A549 (cell line): ENCODE measurements at regions not wholly inside any gene's neighbourhood (a gene's known extent, or its start where the extent isn't known, plus 50 kb on each side); places are given as distances from the start of the nearest gene placed in this dataset.

ENCODE experiments used
- ATAC-seq, 2 experiments: fragments of 200-7000 bp in 1 of 2; fragments of >200 bp in 1 of 2; cut with Nextera tagmentation in 1 of 2; cut with Tn5 transposase in 1 of 2; 3 replicates each; pipeline versions ENCODE4 v1.8.0 to v1.9.1; 2018 to 2020; ENCODE audit warnings: mild to moderate bottlenecking in 1 of 2, moderate library complexity in 1 of 2
- CTCF ChIA-PET: fragments of 300-600 bp; sonication (Branson Sonifier 250); formaldehyde crosslinking; extraction: SDS; loops from one replicate; lab custom pipeline; 2021; ENCODE audit warnings: antibody characterized with exemption, inconsistent platforms; lab: Yijun Ruan, JAX
- POLR2A ChIA-PET: fragments of 350-600 bp; formaldehyde crosslinking; extraction: SDS; loops from one replicate; lab custom pipeline; 2021; ENCODE audit warnings: antibody characterized with exemption, inconsistent platforms; lab: Yijun Ruan, JAX
- DNase-seq, 2 experiments: peaks; one replicate each; pipeline versions ENCODE4 v3.0.0 to v3.0.0-alpha.2; 2011 to 2016; ENCODE audit warnings: low read depth in 1 of 2, low spot score in 1 of 2
- FAIRE-seq: peaks from 2 replicates; lab custom pipeline; 2011; peaks lifted over from hg19 to GRCh38; lab: Jason Lieb, UNC
- H3K27ac ChIP-seq, 2 experiments: fragments of >200 bp; sonication (Bioruptor Twin); formaldehyde crosslinking; 3 replicates each; pipeline ENCODE4 v1.5.1; 2016 to 2017
- H3K4me1 ChIP-seq: fragments of >200 bp; sonication (Bioruptor Twin); formaldehyde crosslinking; 3 replicates; pipeline ENCODE4 v1.6.1; 2016
- H3K4me2 ChIP-seq: fragments of >200 bp; sonication (Bioruptor Twin); formaldehyde crosslinking; 3 replicates; pipeline ENCODE4 v1.6.1; 2016
- H3K4me3 ChIP-seq: fragments of >200 bp; sonication (Bioruptor Twin); formaldehyde crosslinking; 3 replicates; pipeline ENCODE4 v1.5.1; 2016
- H3K9me3 ChIP-seq: fragments of >200 bp; sonication (Bioruptor Twin); formaldehyde crosslinking; 3 replicates; pipeline ENCODE4 v1.6.1; 2016
- BHLHE40 ChIP-seq: IDR thresholded peaks from 2 replicates; pipeline ENCODE4 v1.6.1; 2012; ENCODE audit warnings: low read depth, low read length, inconsistent platforms
- CBX8 ChIP-seq: fragments of 200-600 bp; sonication (generic); IDR thresholded peaks from 2 replicates; pipeline ENCODE4 v1.6.1; 2016
- CEBPB ChIP-seq, 2 experiments: fragments of >200 bp in 1 of 2; sonication (Bioruptor Twin) in 1 of 2; formaldehyde crosslinking in 1 of 2; IDR thresholded peaks; 2 replicates each; pipeline ENCODE4 v1.6.1; 2012 to 2016
- CHD4 ChIP-seq: fragments of 200-600 bp; sonication (generic); IDR thresholded peaks from 2 replicates; pipeline ENCODE4 v1.6.1; 2016; ENCODE audit warnings: antibody characterized with exemption, mild to moderate bottlenecking, borderline replicate concordance
- EHF ChIP-seq: fragments of 250-450 bp; sonication (Bioruptor Pico); IDR thresholded peaks from 2 replicates; pipeline ENCODE4 v1.5.0; 2020; ENCODE audit warnings: mild to moderate bottlenecking
- FOSL2 ChIP-seq, 2 experiments: fragments of 450-650 bp in 1 of 2; fragments of >200 bp in 1 of 2; sonication (Bioruptor Twin) in 1 of 2; formaldehyde crosslinking; IDR thresholded peaks; 2 replicates each; pipeline versions ENCODE4 v1.5.0 to v1.6.1; 2016 to 2020; ENCODE audit warnings: mild to moderate bottlenecking in 1 of 2, moderate library complexity in 1 of 2
- FOXS1 ChIP-seq: fragments of 250-450 bp; sonication (Bioruptor Pico); IDR thresholded peaks from 2 replicates; pipeline ENCODE4 v1.5.0; 2020; ENCODE audit warnings: mild to moderate bottlenecking, moderate library complexity
- GATA3 ChIP-seq: IDR thresholded peaks from 2 replicates; pipeline ENCODE4 v1.6.1; 2012; ENCODE audit warnings: borderline replicate concordance
- HDAC2 ChIP-seq: fragments of 200-600 bp; sonication (generic); IDR thresholded peaks from 2 replicates; pipeline ENCODE4 v1.6.1; 2016
- HOXB5 ChIP-seq: fragments of 250-450 bp; sonication (Bioruptor Pico); IDR thresholded peaks from 2 replicates; pipeline ENCODE4 v1.5.0; 2020; ENCODE audit warnings: mild to moderate bottlenecking, moderate library complexity
- KDM1A ChIP-seq: fragments of 200-600 bp; sonication (generic); IDR thresholded peaks from 2 replicates; pipeline ENCODE4 v1.6.1; 2016; ENCODE audit warnings: low read depth, mild to moderate bottlenecking
- MAFK ChIP-seq: fragments of 450-650 bp; IDR thresholded peaks from 2 replicates; pipeline ENCODE4 v1.6.1; 2014; ENCODE audit not compliant: partially characterized antibody
- MYC ChIP-seq: IDR thresholded peaks from 2 replicates; pipeline ENCODE4 v1.6.1; 2012; ENCODE audit warnings: mild to moderate bottlenecking, inconsistent platforms, low read length, improper control_type of control experiment, borderline replicate concordance
- NFE2L2 ChIP-seq: fragments of 150-350 bp; conservative IDR thresholded peaks from 2 replicates; pipeline ENCODE4 v1.6.1; 2014; ENCODE audit warnings: low read length
- NPAS2 ChIP-seq: fragments of 250-450 bp; sonication (Bioruptor Pico); IDR thresholded peaks from 2 replicates; pipeline ENCODE4 v1.8.0; 2022; ENCODE audit warnings: mild to moderate bottlenecking, moderate library complexity, borderline replicate concordance
- PHF8 ChIP-seq: fragments of 200-600 bp; sonication (generic); IDR thresholded peaks from 2 replicates; pipeline ENCODE4 v1.6.1; 2016; ENCODE audit warnings: low read depth, mild to moderate bottlenecking, antibody characterized with exemption, moderate library complexity, borderline replicate concordance
- POLR2AphosphoS2 ChIP-seq: conservative IDR thresholded peaks from 2 replicates; pipeline ENCODE4 v1.6.1; 2012; ENCODE audit warnings: low read length, improper control_type of control experiment, inconsistent platforms
- RARB ChIP-seq: fragments of 250-450 bp; sonication (Bioruptor Pico); IDR thresholded peaks from 2 replicates; pipeline ENCODE4 v1.8.0; 2021; ENCODE audit warnings: mild to moderate bottlenecking, moderate library complexity
- RCOR1 ChIP-seq: fragments of 150-350 bp; IDR thresholded peaks from 2 replicates; pipeline ENCODE4 v1.6.1; 2014; ENCODE audit warnings: antibody characterized with exemption, low read length, low read depth
- SREBF2 ChIP-seq: fragments of 450-650 bp; IDR thresholded peaks from 2 replicates; pipeline ENCODE4 v1.6.1; 2014; ENCODE audit warnings: mild to moderate bottlenecking, moderate library complexity
- ZNF302 ChIP-seq: fragments of 250-450 bp; sonication (Bioruptor Pico); IDR thresholded peaks from 2 replicates; pipeline ENCODE4 v1.9.0; 2021; ENCODE audit warnings: inconsistent platforms, mild to moderate bottlenecking, moderate library complexity
- WGBS: methylation state at CpG from one replicate; pipeline ENCODE4 v1.1.6; 2017; ENCODE audit errors: missing lambda C conversion rate; 5-methylcytosine and 5-hydroxymethylcytosine counted together
- TF ChIP-seq, protein P1 (sequence below): fragments of 450-650 bp; IDR thresholded peaks from 2 replicates; pipeline ENCODE4 v1.6.1; 2014; ENCODE audit warnings: antibody characterized with exemption
- TF ChIP-seq, protein P2 (sequence below): IDR thresholded peaks from 2 replicates; pipeline ENCODE4 v1.6.1; 2012
- TF ChIP-seq, protein P3 (sequence below): fragments of 150-350 bp; IDR thresholded peaks from 2 replicates; pipeline ENCODE4 v1.6.1; 2014; ENCODE audit warnings: low read depth, mild to moderate bottlenecking, low read length

DNA sequence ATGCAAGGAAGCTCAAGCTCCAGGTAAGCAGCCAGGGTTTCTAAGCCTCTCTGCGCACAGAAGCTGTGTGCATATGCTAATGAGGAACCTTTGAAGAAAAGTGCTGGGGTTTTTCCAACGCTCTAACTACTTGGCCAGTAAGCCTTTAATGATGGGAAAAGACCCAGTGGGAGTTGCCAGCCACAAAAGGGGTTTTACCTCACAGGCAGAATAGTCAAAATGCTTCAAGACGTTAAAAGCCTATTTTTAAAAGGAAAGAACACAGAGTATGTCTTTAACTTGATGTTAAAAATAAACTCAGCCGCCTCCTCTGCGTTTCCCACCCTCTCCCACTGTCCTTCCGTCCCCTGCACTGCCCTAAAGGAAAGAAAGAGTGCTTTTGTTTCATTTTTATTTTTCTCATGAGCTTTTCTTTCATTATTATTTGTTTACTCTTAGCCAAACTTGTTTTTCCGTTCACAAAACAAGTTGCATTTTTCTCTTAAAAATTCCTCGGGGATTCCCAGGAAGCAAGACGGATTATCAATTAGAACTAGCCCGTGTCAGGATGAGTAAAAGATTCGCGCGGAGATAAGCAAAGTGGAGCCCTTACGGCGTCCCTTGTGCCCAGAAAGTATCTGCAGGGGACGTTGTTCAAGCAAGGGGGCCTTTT, 209.8 kb upstream of the NUDT4 start:
- ATAC-seq (no peak; a peak in 1 of 6 replicates), DNase-seq (no peak), FAIRE-seq (no peak)
- TF ChIP-seq RARB (CRISPR knock-in tag) (no peak), FOSL2 (IDR thresholded peaks at IDR 0.05) (no peak), FOSL2 (CRISPR knock-in tag; IDR thresholded peaks at IDR 0.05) (no peak), RCOR1 (no peak), MYC (no peak)
- TF ChIP-seq, protein P1, sequence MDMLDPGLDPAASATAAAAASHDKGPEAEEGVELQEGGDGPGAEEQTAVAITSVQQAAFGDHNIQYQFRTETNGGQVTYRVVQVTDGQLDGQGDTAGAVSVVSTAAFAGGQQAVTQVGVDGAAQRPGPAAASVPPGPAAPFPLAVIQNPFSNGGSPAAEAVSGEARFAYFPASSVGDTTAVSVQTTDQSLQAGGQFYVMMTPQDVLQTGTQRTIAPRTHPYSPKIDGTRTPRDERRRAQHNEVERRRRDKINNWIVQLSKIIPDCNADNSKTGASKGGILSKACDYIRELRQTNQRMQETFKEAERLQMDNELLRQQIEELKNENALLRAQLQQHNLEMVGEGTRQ, result no peak
- Histone ChIP-seq H3K4me2 (peak overlapping the region; percentile 61), H3K4me1 (no peaks in the 10 kb centered on the region), H3K27ac (peak overlapping the region in 1 of 2 experiments; percentile 2; a peak in 1 of 6 replicates), H3K9me3 (no peaks in the 10 kb centered on the region), H3K4me3 (peak overlapping the region; percentile 31; the same call in 2 of the 3 replicates)
- ChIA-PET CTCF (no interaction called here), POLR2A (no interaction called here)
- WGBS, result 39% methylated on average over 16 of the region's 16 CpGs

DNA sequence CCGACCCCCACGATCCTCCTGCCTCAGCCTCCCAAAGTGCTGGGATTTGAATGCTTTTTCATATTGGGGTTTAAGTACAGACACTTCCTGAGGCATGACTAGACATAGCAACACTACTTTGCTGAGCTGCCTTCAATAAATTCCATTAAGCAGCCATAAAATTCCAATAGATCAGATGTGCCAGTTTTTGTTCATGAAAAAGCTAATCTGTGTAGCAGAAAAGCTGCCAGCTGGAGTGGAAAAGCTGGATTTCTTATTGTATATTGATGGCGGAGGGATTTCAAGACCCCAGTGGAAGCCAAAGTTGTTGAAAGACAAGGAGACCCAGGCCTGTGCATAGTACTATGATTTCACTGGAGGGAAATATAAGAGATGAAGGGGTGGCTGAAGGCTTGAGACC, 209.0 kb upstream of the NUDT4 start:
- Histone ChIP-seq H3K4me3 (no peak overlapping the region), H3K27ac (no peak overlapping the region), H3K4me2 (peak overlapping the region; percentile 61), H3K9me3 (no peaks in the 10 kb centered on the region), H3K4me1 (no peaks in the 10 kb centered on the region)
- ChIA-PET CTCF (no interaction called here), POLR2A (no interaction called here)
- WGBS, result 92% methylated on average over 3 of the region's 3 CpGs
- FAIRE-seq, result no peak
- no peak for DNase-seq
- TF ChIP-seq CBX8, result no peak
- TF ChIP-seq CHD4, result no peak
- TF ChIP-seq POLR2AphosphoS2, result no peak
- TF ChIP-seq, protein P2, sequence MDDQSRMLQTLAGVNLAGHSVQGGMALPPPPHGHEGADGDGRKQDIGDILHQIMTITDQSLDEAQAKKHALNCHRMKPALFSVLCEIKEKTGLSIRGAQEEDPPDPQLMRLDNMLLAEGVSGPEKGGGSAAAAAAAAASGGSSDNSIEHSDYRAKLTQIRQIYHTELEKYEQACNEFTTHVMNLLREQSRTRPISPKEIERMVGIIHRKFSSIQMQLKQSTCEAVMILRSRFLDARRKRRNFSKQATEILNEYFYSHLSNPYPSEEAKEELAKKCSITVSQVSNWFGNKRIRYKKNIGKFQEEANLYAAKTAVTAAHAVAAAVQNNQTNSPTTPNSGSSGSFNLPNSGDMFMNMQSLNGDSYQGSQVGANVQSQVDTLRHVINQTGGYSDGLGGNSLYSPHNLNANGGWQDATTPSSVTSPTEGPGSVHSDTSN, result no peak
- TF ChIP-seq BHLHE40, result no peak
- TF ChIP-seq, protein P3, sequence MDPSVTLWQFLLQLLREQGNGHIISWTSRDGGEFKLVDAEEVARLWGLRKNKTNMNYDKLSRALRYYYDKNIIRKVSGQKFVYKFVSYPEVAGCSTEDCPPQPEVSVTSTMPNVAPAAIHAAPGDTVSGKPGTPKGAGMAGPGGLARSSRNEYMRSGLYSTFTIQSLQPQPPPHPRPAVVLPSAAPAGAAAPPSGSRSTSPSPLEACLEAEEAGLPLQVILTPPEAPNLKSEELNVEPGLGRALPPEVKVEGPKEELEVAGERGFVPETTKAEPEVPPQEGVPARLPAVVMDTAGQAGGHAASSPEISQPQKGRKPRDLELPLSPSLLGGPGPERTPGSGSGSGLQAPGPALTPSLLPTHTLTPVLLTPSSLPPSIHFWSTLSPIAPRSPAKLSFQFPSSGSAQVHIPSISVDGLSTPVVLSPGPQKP, result no peak
- no peak for TF ChIP-seq PHF8
- no peak for TF ChIP-seq CEBPB (IDR thresholded peaks at IDR 0.05)
- no peak for ATAC-seq

DNA sequence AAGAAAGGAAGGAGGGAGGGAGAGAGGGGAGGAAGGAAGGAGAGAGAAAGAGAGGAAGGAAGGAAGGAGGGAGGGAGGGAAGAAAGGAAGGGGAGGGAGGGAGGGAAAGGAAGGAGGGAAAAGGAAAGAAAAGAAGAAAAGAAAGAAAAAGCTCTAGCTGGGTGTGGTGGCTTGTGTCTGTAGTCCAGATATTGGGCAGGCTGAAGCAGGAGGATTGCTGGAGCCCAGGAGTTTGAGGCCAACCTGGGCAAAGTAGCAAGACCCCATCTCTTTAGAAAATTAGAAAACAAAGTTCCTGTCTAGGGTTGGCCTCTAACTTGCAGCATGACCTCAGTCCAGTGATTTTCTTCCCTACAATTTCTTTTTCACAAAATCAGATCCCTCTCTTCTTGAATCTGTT, 208.2 kb upstream of the NUDT4 start:
- TF ChIP-seq HDAC2 (no peak), FOXS1 (CRISPR knock-in tag) (no peak), KDM1A (no peak), CBX8 (no peak), PHF8 (no peak), MYC (no peak), HOXB5 (CRISPR knock-in tag) (no peak), GATA3 (no peak), CEBPB (IDR thresholded peaks at IDR 0.05) (no peak), MAFK (no peak), SREBF2 (no peak), RCOR1 (no peak), NPAS2 (CRISPR knock-in tag) (no peak), NFE2L2 (no peak), EHF (CRISPR knock-in tag) (no peak), ZNF302 (CRISPR knock-in tag) (no peak)
- TF ChIP-seq, protein P3, result no peak
- TF ChIP-seq, protein P2, result no peak
- TF ChIP-seq, all 56 proteins: peak for 0

More for the DNA sequence above, 208.2 kb upstream of the NUDT4 start:
- FAIRE-seq, result no peak
- DNase-seq, result no peak
- Histone ChIP-seq H3K27ac (no peak overlapping the region), H3K4me3 (no peak overlapping the region), H3K9me3 (no peaks in the 10 kb centered on the region), H3K4me1 (no peaks in the 10 kb centered on the region), H3K4me2 (no peak overlapping the region)
- POLR2A ChIA-PET, result no interaction called here
- CTCF ChIA-PET, result no interaction called here
- ATAC-seq, result no peak
